ENCODE measurements at regions not wholly inside any gene's neighbourhood (a gene's known extent, or its start where the extent isn't known, plus 50 kb on each side); places are given as distances from the start of the nearest gene placed in this dataset.

GRCh38 chr10:29171717-29172116, 117.2 kb upstream of the LYZL1 start:
- H3K27ac ChIP-seq, result no peak overlapping the region
- TF ChIP-seq CTCF (conservative IDR thresholded peaks at IDR 0.05; ENCODE audit: low read depth), result no peak
- ChIA-PET POLR2A (ENCODE audit: low non-redundant PET) (no interaction called here), CTCF (no interaction called here)
- no peak for DNase-seq (ENCODE audit: low spot score)

DNA sequence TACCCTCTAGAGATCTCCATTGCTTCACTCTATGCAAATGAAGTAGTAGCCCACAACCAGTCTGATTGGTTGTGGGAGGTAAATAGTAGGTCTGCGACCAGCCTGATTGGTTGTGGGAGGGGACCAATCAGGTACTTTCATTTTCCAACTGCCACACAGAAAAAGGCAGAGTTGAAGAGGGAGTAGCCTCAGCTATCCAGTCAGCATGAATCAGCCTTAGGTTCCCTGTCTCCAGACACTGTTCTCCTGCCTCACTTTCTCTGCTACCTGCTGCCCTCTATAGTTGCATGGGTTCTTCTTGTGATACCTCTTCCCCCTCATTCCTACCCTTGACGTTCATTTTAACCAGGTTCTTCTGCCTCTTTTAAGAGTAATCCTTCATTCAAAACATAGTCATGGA, 114.5 kb upstream of the LYZL1 start:
- POLR2A ChIA-PET (ENCODE audit: low non-redundant PET), result no interaction called here
- CTCF ChIA-PET, result interaction anchor here (0.7 kb wide), 1 partner anchor 138 kb away, joined by 3 read pairs; no protein-coding TSS in a partner anchor
- DNase-seq (ENCODE audit: low spot score), result no peak
- no peak for TF ChIP-seq CTCF (conservative IDR thresholded peaks at IDR 0.05; ENCODE audit: low read depth)
- H3K27ac ChIP-seq, result no peak overlapping the region

GRCh38 chr10:29176845-29177832, 111.7 kb upstream of the LYZL1 start:
- CTCF ChIA-PET, result interaction anchor here (0.6 to 0.9 kb wide), 4 partner anchors 13 to 513 kb away, joined by 3 to 5 read pairs (median 3); no protein-coding TSS in a partner anchor
- DNase-seq (ENCODE audit: low spot score), result no peak
- H3K27ac ChIP-seq, result no peak overlapping the region
- POLR2A ChIA-PET (ENCODE audit: low non-redundant PET), result no interaction called here
- TF ChIP-seq CTCF (conservative IDR thresholded peaks at IDR 0.05; ENCODE audit: low read depth), result no peak

- CTCF ChIA-PET, result no interaction called here
- POLR2A ChIA-PET (ENCODE audit: low non-redundant PET), result no interaction called here
Measured at GRCh38 chr10:29181936-29182335, 106.9 kb upstream of the LYZL1 start.

DNA sequence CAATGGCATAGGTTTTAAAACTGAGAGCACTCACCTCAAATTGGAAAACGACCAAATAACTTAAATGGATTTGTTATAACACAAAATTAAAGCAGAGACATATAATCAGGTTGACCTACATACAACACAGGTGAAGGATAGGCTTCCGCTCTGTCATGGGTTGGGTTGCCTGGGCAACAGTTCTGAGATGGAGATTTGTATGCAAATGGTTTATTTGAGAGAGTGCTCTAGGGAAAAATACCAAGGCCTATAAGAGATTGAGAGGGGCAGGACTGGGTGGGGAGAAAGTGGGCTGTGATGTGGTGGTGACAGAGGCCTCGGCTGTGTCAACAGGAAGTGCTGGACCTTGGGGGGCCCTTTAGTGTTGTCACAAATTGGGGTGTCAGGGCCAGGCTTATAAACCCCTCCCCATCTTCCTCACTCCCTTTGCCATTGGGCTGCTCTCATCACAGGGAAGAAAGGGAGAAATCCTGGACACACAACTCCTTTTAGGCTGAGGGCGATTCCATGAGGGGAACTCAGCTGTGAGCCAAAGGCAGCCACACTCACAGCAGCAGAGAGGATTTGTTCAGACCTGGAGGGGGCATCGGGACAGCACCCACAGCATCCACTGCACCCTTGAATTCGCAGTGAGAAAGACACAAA, 105.4 kb upstream of the LYZL1 start:
- no peak overlapping the region for H3K27ac ChIP-seq
- no peak for DNase-seq (ENCODE audit: low spot score)
- ChIA-PET POLR2A (ENCODE audit: low non-redundant PET) (no interaction called here), CTCF (interaction anchor here (0.6 kb wide), 1 partner anchor 32 kb away, joined by 3 read pairs; no protein-coding TSS in a partner anchor)
- TF ChIP-seq CTCF (conservative IDR thresholded peaks at IDR 0.05; ENCODE audit: low read depth), result no peak

More at GRCh38 chr10:29181936-29182335, 106.9 kb upstream of the LYZL1 start:
- no peak overlapping the region for H3K27ac ChIP-seq
- TF ChIP-seq CTCF (conservative IDR thresholded peaks at IDR 0.05; ENCODE audit: low read depth), result no peak
- DNase-seq (ENCODE audit: low spot score), result no peak

DNA sequence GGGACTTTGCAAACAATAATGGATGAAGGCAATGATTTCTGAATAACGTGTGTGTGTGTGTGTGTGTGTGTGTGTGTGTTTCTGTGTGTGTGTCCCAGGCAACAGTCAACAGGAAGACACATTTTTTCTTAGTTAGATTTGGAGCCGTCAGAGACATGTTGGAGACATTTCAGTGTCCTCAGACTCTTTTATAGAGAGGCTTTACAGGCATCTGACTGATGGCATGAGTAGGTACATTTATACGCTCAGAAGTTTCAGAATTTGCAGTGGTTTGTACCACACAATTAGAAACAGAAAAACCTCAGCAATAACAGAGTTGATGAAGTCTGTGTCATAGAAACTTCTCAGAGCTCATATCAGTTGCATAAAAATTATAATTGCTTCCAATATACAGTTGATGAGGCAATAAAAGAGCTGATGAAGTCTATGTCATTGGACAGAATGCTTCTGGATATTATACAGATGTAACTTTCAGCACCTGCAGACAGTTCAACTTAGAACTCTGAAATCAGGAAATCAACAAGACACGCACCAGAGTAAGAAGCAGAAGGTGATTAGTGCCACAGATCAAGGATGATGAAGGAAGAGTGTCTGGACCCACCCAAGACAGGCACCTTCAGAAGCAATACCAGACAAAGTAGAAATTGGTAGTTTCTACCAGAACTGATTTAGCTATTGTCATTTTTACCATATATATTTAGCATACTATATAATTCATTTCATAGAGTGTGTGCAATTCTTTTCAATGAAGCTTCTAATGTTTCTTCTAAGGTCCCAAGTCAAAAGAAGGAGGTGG, 104.5 kb upstream of the LYZL1 start:
- POLR2A ChIA-PET (ENCODE audit: low non-redundant PET), result no interaction called here
- H3K27ac ChIP-seq, result no peak overlapping the region
- TF ChIP-seq CTCF (conservative IDR thresholded peaks at IDR 0.05; ENCODE audit: low read depth), result no peak
- no peak for DNase-seq (ENCODE audit: low spot score)
- CTCF ChIA-PET, result interaction anchor here (0.6 to 0.7 kb wide), 3 partner anchors 33 to 287 kb away, joined by 3 read pairs; no protein-coding TSS in a partner anchor
